Loucy (cell line): ENCODE measurements at regions not wholly inside any gene's neighbourhood (a gene's known extent, or its start where the extent isn't known, plus 50 kb on each side); places are given as distances from the start of the nearest gene placed in this dataset.

ENCODE experiments used
- CTCF ChIP-seq: fragments of 200-600 bp; sonication (generic); conservative IDR thresholded peaks from 2 replicates; pipeline ENCODE4 v1.5.1; 2014; ENCODE audit warnings: mild to moderate bottlenecking, antibody characterized with exemption, low read length
- EZH2phosphoT487 ChIP-seq: fragments of 200-600 bp; IDR thresholded peaks from 2 replicates; pipeline ENCODE4 v1.6.1; 2018; ENCODE audit warnings: antibody characterized with exemption, mild to moderate bottlenecking, moderate library complexity, borderline replicate concordance

- TF ChIP-seq CTCF, result no peak
- no peak for TF ChIP-seq EZH2phosphoT487
Observed at GRCh38 chr20:17882065-17882833, 86.3 kb downstream of the SNX5 start.
